ENCODE measurements at regions not wholly inside any gene's neighbourhood (a gene's known extent, or its start where the extent isn't known, plus 50 kb on each side); places are given as distances from the start of the nearest gene placed in this dataset.

DNA sequence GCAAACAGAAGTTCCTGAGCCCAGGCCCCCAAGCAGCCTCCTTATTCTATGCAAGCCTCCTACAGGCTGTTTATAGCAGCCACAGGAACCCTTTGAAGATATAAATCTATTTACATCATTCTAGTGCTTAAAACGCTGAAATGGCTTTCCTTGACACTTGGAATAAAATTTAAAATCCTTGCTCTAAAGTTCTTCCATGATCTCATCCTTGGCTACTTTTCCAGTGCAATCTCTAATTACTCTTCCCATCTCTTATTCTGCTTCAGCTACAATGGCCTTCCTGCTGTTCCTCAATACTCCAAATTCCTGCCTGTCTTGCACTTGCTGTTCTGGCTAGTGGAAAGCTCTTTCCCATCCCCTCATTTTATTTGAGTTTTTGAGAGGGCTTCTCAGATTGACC is 634.2 kb upstream of the NR3C2 start:
- TF ChIP-seq, protein P1, sequence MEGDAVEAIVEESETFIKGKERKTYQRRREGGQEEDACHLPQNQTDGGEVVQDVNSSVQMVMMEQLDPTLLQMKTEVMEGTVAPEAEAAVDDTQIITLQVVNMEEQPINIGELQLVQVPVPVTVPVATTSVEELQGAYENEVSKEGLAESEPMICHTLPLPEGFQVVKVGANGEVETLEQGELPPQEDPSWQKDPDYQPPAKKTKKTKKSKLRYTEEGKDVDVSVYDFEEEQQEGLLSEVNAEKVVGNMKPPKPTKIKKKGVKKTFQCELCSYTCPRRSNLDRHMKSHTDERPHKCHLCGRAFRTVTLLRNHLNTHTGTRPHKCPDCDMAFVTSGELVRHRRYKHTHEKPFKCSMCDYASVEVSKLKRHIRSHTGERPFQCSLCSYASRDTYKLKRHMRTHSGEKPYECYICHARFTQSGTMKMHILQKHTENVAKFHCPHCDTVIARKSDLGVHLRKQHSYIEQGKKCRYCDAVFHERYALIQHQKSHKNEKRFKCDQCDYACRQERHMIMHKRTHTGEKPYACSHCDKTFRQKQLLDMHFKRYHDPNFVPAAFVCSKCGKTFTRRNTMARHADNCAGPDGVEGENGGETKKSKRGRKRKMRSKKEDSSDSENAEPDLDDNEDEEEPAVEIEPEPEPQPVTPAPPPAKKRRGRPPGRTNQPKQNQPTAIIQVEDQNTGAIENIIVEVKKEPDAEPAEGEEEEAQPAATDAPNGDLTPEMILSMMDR (IDR thresholded peaks at IDR 0.05): no peak
- no peak for TF ChIP-seq EZH2 (IDR thresholded peaks at IDR 0.05; ENCODE audit: borderline replicate concordance, insufficient read depth, low read depth, low read length, poor library complexity, severe bottlenecking)

Data from B cell (primary cell).